HG03432 (cell line): ENCODE measurements at regions not wholly inside any gene's neighbourhood (a gene's known extent, or its start where the extent isn't known, plus 50 kb on each side); places are given as distances from the start of the nearest gene placed in this dataset.

Experiments used
- ATAC-seq: cut with Tn5 transposase; IDR thresholded peaks from one replicate; pipeline ENCODE4 v1.9.1; 2021; ENCODE audit warnings: mild to moderate bottlenecking, moderate library complexity; ENCODE audit not compliant: unreplicated experiment

- peak; percentile 71 for ATAC-seq
These were observed 52.3 kb upstream of the SNTG2 start for GRCh38 chr2:898319-898718.

- no peak for ATAC-seq
These were observed 53.6 kb upstream of the SNTG2 start for GRCh38 chr2:897091-897490.

GRCh38 chr2:893311-893710, 57.3 kb upstream of the SNTG2 start:
- no peak for ATAC-seq

GRCh38 chr2:892892-893291, 57.8 kb upstream of the SNTG2 start:
- ATAC-seq = no peak

- ATAC-seq = no peak
These were observed 58.2 kb upstream of the SNTG2 start for GRCh38 chr2:892401-892800.

- ATAC-seq = no peak
These were observed 58.9 kb upstream of the SNTG2 start for GRCh38 chr2:891734-892133.

GRCh38 chr2:890791-891190, 59.9 kb upstream of the SNTG2 start:
- no peak for ATAC-seq

GRCh38 chr2:890214-890613, 60.4 kb upstream of the SNTG2 start:
- no peak for ATAC-seq

GRCh38 chr2:888906-889566, 61.6 kb upstream of the SNTG2 start:
- ATAC-seq = no peak

GRCh38 chr2:888211-888801, 62.3 kb upstream of the SNTG2 start:
- ATAC-seq = no peak

- no peak for ATAC-seq
These were observed 63.0 kb upstream of the SNTG2 start for GRCh38 chr2:887639-888038.

GRCh38 chr2:886072-887022, 64.3 kb upstream of the SNTG2 start:
- no peak for ATAC-seq

GRCh38 chr2:885230-886071, 65.2 kb upstream of the SNTG2 start:
- no peak for ATAC-seq

GRCh38 chr2:883803-884748, 66.6 kb upstream of the SNTG2 start:
- no peak for ATAC-seq

GRCh38 chr2:883260-883802, 67.3 kb upstream of the SNTG2 start:
- no peak for ATAC-seq

GRCh38 chr2:881204-881918, 69.3 kb upstream of the SNTG2 start:
- ATAC-seq = peak; percentile 75

GRCh38 chr2:880201-880970, 70.3 kb upstream of the SNTG2 start:
- ATAC-seq = no peak

GRCh38 chr2:879540-879939, 71.1 kb upstream of the SNTG2 start:
- no peak for ATAC-seq
